GM12873 (cell line): ENCODE measurements at regions not wholly inside any gene's neighbourhood (a gene's known extent, or its start where the extent isn't known, plus 50 kb on each side); places are given as distances from the start of the nearest gene placed in this dataset.

ENCODE experiments used
- TF ChIP-seq, protein P1 (sequence below): IDR thresholded peaks from 2 replicates; pipeline ENCODE4 v1.5.1; 2012; ENCODE audit warnings: low read depth, mild to moderate bottlenecking, moderate library complexity, low read length, control low read depth; ENCODE audit not compliant: insufficient read depth; ENCODE audit errors: missing control alignments

- TF ChIP-seq, protein P1, sequence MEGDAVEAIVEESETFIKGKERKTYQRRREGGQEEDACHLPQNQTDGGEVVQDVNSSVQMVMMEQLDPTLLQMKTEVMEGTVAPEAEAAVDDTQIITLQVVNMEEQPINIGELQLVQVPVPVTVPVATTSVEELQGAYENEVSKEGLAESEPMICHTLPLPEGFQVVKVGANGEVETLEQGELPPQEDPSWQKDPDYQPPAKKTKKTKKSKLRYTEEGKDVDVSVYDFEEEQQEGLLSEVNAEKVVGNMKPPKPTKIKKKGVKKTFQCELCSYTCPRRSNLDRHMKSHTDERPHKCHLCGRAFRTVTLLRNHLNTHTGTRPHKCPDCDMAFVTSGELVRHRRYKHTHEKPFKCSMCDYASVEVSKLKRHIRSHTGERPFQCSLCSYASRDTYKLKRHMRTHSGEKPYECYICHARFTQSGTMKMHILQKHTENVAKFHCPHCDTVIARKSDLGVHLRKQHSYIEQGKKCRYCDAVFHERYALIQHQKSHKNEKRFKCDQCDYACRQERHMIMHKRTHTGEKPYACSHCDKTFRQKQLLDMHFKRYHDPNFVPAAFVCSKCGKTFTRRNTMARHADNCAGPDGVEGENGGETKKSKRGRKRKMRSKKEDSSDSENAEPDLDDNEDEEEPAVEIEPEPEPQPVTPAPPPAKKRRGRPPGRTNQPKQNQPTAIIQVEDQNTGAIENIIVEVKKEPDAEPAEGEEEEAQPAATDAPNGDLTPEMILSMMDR, result no peak
Measured at GRCh38 chr16:72332926-72333325, 161.0 kb upstream of the PMFBP1 start.

- TF ChIP-seq, protein P1, result no peak
Measured at GRCh38 chr16:72324578-72324977, 152.6 kb upstream of the PMFBP1 start.

DNA sequence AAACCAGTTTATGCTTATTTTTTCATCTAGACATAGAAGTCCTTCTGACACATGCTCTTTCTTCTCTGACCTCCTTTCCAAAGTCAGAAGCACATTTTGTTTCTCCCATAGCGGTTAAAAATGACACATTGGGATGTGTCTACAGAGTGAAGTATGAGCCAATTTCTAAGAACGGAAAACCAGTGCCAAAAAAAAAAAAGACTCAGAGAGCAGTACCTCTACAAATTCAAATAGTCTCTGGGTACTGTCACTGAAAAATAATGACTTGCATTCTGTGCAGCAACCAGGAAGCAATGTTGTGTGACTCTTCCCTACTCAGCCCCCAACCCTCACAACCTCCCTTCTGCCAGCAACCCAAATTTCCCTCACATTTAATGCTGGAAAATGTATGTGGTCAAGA, 145.5 kb upstream of the PMFBP1 start:
- TF ChIP-seq, protein P1, result no peak

DNA sequence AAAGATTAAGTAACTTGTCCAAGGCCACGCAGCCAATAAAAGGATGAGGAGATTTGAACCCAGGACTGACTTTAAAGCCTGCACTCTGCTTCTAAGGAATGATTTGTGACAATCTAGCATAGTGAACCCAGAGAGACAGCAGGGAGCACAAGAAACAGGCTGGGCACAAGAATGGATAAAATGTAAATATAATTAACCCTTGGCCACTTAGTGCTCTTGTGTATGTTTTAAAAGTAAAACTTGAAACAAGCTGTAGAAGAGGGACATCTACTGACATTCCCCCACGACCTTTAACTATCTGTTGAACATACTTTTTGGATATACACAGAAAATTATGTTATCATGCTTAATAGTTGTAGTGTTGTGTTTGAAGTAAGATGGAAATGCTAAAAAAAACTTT, 141.9 kb upstream of the PMFBP1 start:
- TF ChIP-seq, protein P1, result no peak

- TF ChIP-seq, protein P1, result no peak
Measured at GRCh38 chr16:72312828-72313227, 140.9 kb upstream of the PMFBP1 start.

DNA sequence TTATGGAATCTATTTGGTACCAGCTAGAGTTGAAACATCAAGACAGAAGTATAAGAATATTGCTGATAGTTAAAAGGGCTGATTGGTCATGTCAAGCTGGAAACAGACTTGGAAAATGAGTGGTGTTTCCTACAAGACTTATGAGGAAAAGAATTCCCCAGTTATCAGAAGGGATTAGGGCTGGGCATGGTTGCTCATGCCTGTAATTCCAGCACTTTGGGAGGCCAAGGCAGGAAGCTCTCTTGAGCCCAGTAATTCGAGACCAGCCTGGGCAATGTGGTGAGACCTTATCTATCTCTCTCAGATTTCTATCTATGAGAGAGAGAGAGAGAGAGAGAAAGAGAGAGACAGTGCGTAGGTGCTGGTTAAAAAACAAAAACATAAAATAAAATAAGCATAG, 139.5 kb upstream of the PMFBP1 start:
- TF ChIP-seq, protein P1, result no peak

- TF ChIP-seq, protein P1, result no peak
Measured at GRCh38 chr16:72309001-72309400, 137.0 kb upstream of the PMFBP1 start.
